ENCODE measurements at regions not wholly inside any gene's neighbourhood (a gene's known extent, or its start where the extent isn't known, plus 50 kb on each side); places are given as distances from the start of the nearest gene placed in this dataset.
"Not testable (repeated sequence)": the region's sequence is repeated elsewhere in the genome, so short reads cannot be mapped to it uniquely, and the experiment has no call there.

GRCh38 chr21:19343711-19344110, 940.1 kb upstream of the TMPRSS15 start:
- DNase-seq (ENCODE audit: low spot score) (no peak), FAIRE-seq (no peak)

GRCh38 chr21:19350286-19350685, 946.7 kb upstream of the TMPRSS15 start:
- FAIRE-seq, result no peak
- no peak for DNase-seq (ENCODE audit: low spot score)

- FAIRE-seq, result no peak
- no peak for DNase-seq (ENCODE audit: low spot score)
Observed at GRCh38 chr21:19353256-19353655, 949.7 kb upstream of the TMPRSS15 start.

GRCh38 chr21:19368944-19369343, 965.4 kb upstream of the TMPRSS15 start:
- FAIRE-seq, result no peak
- no peak for DNase-seq (ENCODE audit: low spot score)

- no peak for DNase-seq (ENCODE audit: low spot score)
- no peak for FAIRE-seq
Observed at GRCh38 chr21:19392390-19392789, 988.8 kb upstream of the TMPRSS15 start.

- FAIRE-seq, result no peak
- DNase-seq (ENCODE audit: low spot score), result no peak
Observed at GRCh38 chr21:19400223-19400770, 996.7 kb upstream of the TMPRSS15 start.

GRCh38 chr21:19402870-19403269, 999.3 kb upstream of the TMPRSS15 start:
- DNase-seq (ENCODE audit: low spot score) (no peak), FAIRE-seq (no peak)

- FAIRE-seq (no peak), DNase-seq (ENCODE audit: low spot score) (no peak)
Observed at GRCh38 chr21:19405326-19405725, 1001.7 kb upstream of the TMPRSS15 start.

- DNase-seq (ENCODE audit: low spot score) (no peak), FAIRE-seq (no peak)
Observed at GRCh38 chr21:19420565-19420964, 1017.0 kb upstream of the TMPRSS15 start.

GRCh38 chr21:19433623-19434022, 1030.0 kb upstream of the TMPRSS15 start:
- DNase-seq (ENCODE audit: low spot score), result no peak
- no peak for FAIRE-seq

GRCh38 chr21:19440792-19441655, 1037.4 kb upstream of the TMPRSS15 start:
- FAIRE-seq (no peak), DNase-seq (ENCODE audit: low spot score) (no peak)

GRCh38 chr21:19458295-19458694, 1054.7 kb upstream of the TMPRSS15 start:
- FAIRE-seq, result no peak
- no peak for DNase-seq (ENCODE audit: low spot score)

GRCh38 chr21:19461481-19462205, 1058.1 kb upstream of the TMPRSS15 start:
- DNase-seq (ENCODE audit: low spot score) (no peak), FAIRE-seq (no peak)

GRCh38 chr21:19463966-19464365, 1060.4 kb upstream of the TMPRSS15 start:
- FAIRE-seq (no peak), DNase-seq (ENCODE audit: low spot score) (no peak)

GRCh38 chr21:19468991-19469715, 1065.6 kb upstream of the TMPRSS15 start:
- DNase-seq (ENCODE audit: low spot score) (no peak), FAIRE-seq (no peak)

- no peak for FAIRE-seq
- DNase-seq (ENCODE audit: low spot score), result no peak
Observed at GRCh38 chr21:19475525-19475924, 1071.9 kb upstream of the TMPRSS15 start.

GRCh38 chr21:19489930-19490329, 1086.3 kb upstream of the TMPRSS15 start:
- FAIRE-seq (no peak), DNase-seq (ENCODE audit: low spot score) (no peak)

- DNase-seq (ENCODE audit: low spot score) (no peak), FAIRE-seq (no peak)
Observed at GRCh38 chr21:19490481-19490880, 1086.9 kb upstream of the TMPRSS15 start.

GRCh38 chr21:19493437-19494241, 1090.1 kb upstream of the TMPRSS15 start:
- not testable (repeated sequence) for FAIRE-seq; DNase-seq (ENCODE audit: low spot score)

- no peak for DNase-seq (ENCODE audit: low spot score)
Observed at GRCh38 chr21:19501115-19501514, 1097.5 kb upstream of the TMPRSS15 start.

More at GRCh38 chr21:19501115-19501514, 1097.5 kb upstream of the TMPRSS15 start:
- FAIRE-seq, result no peak

All from RCC 7860 (cell line).